Right forelimb (tissue), 1 donor: ENCODE measurements at regions not wholly inside any gene's neighbourhood (a gene's known extent, or its start where the extent isn't known, plus 50 kb on each side); places are given as distances from the start of the nearest gene placed in this dataset.

Experiments
- DNase-seq: peaks from one replicate; pipeline ENCODE4 v3.0.0-alpha.2; 2018

DNA sequence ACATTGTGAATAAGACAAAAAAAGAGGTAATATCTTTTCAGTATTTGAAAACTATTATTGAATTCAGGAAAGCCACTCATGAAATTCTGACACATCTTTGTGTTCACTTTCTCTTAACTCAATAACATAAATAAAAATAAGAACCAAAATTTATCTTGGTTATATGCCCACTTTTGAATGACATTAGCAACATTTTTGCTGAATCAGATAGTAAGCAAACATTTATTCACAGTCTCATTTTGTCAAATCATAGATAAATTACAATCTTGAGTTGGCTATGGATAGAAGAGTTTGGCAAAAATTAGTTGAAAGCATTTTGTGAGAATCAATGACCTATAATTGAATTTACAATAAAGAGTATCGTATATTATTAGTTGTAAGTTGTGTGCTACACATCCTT is 545.1 kb upstream of the PKDCC start:
- no peak for DNase-seq

DNA sequence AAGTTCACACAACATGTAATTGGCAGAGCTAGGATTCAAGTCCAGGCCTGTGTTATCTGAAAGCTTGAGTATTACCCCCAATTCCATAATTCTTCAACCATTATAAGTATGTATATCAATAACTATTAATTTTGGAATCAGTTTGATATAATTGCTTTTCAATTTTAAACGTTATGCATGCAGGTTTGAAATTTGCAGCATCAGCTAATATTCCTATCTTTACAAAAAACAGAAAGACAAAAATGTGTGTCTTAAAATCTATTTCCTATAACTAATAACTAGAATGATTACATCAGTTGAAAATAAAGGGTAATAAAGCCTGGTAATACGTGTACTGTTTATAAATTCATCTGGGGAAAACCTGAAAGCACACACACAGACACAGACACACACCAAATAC is 543.3 kb upstream of the PKDCC start:
- DNase-seq = no peak

DNA sequence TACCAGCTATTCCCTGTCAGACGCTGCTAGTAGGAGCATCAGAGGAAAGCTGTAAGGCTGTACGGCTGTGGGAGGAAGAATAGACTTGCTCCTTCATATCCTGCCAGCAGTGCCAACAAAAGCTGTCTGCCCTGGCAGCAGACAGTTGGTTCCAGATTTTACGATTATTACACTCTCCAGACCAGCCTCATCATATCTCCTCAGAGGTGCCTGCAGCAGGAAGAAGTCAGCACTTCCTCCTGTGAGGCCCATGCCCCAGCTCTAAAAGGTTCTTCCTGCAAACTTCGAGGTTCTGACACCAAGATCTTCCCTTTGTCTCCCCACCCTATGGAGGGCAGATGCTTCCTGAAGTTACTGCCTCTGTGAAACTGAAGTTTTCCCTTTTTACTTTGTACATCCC is 537.7 kb upstream of the PKDCC start:
- no peak for DNase-seq

GRCh38 chr2:41521211-41521610 is 526.6 kb upstream of the PKDCC start:
- no peak for DNase-seq

- no peak for DNase-seq
Observed at GRCh38 chr2:41527525-41528323, 520.1 kb upstream of the PKDCC start.

GRCh38 chr2:41535575-41535974 is 512.2 kb upstream of the PKDCC start:
- no peak for DNase-seq

DNA sequence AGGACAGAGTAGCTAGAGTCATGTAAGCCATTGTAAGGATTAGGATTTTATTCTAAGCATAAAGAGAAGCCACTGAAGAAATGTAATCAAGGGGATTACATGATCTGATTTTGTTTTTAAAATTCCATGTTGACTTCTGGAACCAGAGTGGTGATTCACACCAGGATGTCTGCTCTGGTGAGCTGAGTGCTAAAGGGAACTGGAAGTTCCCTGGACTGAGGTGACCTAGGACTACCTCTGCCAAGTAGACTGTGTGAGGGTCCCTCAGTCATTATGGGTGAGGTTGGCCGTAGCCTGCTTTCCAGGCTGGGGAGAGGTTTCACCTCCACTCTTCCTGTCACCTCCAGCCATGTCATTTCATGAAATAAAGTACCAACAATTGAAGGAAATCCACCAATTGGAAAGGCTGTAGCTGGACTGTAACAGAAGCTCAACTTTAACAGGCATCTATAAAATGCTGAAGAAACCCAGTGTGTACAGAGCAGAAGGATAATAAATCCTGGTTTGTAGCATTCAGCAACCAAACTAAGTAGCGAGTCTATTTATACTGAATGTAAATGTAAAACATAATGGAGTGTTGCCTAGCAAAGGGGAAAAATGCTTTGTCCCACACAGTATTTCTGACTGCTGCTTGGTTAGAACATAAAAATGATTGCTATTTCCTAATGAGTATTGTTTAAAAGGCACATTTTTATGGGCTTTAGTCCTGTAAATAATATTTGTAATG is 507.4 kb upstream of the PKDCC start:
- DNase-seq = no peak

DNA sequence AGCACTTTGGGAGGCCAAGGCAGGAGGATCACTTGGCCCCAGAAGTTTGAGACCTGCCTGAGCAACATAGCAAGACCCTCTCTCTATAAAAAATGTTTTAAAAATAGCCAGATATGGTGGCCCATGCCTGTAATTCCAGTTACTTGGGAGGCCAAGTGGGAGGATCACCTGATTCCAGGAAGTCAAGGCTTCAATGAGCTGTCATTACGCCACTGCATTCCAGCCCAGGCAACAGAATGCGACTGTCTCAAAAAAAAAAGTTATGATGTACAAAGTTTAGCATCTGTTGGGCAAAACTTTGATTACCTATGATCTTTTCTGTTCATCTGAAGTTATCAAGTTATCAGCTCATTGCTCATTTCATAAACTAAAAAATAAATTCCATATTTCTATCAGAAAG is 504.1 kb upstream of the PKDCC start:
- DNase-seq = no peak

GRCh38 chr2:41544709-41545108 is 503.1 kb upstream of the PKDCC start:
- no peak for DNase-seq

DNA sequence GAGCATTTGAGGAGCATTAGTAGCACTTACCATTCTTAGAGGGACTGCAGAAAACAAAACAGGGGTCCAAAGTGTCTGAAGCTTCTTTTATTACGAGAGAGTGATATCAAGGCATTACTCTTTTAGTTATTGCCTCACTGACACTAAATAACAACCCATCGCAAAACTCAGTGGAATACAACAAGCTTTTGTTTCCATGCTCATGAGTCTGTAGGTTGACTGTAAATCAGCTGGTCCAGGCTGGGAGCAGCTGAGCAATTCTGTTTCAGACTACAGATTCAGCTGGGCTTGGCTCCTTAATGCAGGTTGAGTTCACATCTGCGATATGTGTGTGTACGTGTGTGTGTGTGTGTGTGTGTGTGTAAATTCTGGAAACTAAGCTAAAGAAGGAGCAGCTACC is 501.8 kb upstream of the PKDCC start:
- no peak for DNase-seq

- no peak for DNase-seq
Observed at GRCh38 chr2:41568648-41569047, 479.2 kb upstream of the PKDCC start.

DNA sequence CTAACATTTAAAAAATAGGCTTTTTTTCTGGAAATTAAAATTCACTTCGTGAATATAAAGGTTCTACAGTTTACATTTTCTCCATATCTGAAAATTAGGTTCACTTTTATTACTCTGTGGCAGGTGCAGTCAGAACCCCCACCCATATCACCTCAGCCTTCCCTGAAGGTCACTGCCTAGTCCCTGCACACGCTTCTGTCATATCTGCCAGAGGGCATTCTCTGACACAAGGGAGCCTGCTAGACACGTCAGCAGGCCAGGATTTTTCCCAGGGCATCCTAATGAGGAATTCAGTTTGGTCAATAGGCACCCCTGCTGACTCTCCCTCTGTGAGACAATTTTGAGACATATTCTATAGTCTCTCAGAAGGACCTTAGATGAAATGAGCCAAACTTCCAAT is 475.7 kb upstream of the PKDCC start:
- no peak for DNase-seq

GRCh38 chr2:41576423-41576822 is 471.4 kb upstream of the PKDCC start:
- DNase-seq = no peak

DNA sequence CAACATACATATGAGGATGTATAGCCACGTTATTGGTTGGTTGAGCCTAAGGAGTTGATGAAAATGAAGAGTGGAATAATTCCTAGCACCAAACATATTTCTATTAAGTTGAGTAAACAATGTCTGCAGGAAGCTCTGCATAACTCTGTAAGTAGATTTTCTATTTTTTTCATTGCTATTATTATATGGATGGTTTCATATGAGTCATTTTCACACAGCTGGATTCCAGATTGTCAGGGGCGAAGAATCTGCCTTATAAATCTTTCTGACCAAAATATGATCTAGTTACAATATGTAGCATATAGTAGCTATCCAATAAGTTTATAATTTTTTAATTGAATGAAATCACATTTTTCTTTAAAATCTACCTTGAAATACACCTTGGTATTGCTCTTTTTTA is 468.0 kb upstream of the PKDCC start:
- DNase-seq = no peak

- no peak for DNase-seq
Observed at GRCh38 chr2:41580806-41581205, 467.0 kb upstream of the PKDCC start.

GRCh38 chr2:41595240-41595639 is 452.6 kb upstream of the PKDCC start:
- DNase-seq = no peak

DNA sequence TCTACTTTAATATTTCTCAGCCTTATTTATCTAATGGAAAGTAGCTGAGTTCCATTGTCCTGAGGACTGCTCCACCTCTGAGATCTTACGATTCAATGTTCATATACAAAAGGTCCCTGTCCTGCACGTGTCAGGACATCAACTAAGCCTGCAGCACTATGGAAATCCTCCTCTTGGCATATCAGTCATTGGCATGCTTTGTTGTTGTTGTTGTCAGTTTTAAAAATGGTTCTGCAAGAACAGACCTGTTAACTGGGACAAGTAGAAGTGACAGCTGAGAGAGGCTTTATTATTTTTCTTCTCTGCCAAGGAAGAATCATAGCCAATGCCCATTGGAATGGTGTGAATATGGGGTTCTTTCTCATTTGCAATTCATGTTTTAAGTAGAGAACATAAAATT is 450.1 kb upstream of the PKDCC start:
- DNase-seq = no peak

GRCh38 chr2:41598161-41598894 is 449.5 kb upstream of the PKDCC start:
- no peak for DNase-seq

GRCh38 chr2:41600460-41600859 is 447.4 kb upstream of the PKDCC start:
- no peak for DNase-seq

DNA sequence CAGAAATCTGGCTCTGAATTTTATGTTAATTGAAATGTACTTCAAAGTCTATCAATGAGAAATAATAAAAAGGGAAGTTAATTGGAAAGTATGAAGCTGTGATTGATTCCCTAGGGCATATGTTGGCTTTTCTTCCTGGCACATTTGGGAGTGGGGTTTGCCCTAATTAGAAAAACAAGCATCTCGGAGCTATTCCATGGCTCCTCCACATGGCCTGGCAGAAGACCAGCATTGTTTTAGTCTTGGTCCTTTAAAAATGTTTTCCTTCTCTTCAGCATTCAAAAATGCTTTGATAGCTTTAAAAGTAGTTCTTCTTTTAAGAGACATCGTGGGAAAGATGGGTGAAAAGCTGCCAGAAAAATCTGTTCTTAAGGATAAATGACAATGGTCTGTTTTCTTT is 445.5 kb upstream of the PKDCC start:
- no peak for DNase-seq

- DNase-seq = no peak
Observed at GRCh38 chr2:41605311-41605710, 442.5 kb upstream of the PKDCC start.

DNA sequence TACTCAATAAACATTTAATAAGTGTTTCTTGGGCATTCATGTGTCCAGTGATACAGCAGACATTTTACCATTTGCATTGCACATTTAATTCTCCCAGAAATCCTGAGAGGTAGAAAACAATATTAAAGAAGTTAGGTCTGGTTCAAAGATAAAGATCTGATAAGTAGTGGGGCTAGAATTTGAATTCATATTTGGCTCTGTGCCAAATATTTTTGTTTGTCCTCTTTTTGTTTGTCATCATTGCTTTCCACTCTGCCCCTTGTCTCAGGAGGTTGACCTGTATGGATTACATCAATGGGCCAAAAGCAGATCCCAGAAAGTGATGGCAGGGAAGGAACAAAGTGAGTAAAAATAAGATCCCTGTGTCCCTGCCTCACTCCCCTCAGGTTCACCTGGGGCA is 441.9 kb upstream of the PKDCC start:
- DNase-seq = no peak

DNA sequence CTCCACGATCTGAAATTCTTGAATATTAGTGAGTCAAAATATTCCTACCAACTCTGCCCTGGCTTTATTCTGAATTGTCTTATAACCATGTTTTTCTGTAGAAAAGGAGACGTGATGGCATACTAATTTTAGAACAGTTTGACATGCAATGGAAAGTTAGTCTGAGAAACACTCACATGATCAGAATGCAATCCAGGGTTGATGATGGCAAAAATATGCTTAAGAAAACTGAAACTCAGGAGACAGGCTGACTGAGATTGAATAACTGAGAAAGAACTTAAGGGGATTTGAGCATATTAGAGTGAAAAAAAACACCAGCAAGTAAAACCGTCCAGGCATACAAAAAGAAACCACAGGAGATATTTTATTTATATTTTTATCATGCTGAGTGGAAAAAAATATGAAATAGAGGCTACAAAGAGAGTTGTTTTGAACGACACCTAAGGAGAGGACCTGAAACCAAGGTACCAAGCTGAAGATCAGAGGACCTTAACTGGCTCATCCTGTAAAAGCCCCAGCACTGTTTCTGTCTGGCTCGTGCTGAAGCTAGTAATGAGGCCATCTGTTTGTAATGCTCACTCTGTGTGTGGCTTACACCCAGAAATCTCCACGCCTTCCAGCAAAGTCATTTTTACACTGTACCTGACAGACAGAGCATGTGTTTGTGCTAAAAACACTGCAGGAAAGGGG is 437.2 kb upstream of the PKDCC start:
- DNase-seq = peak; percentile 64
